GM18499 (cell line): ENCODE measurements at regions not wholly inside any gene's neighbourhood (a gene's known extent, or its start where the extent isn't known, plus 50 kb on each side); places are given as distances from the start of the nearest gene placed in this dataset.

Experiments
- ATAC-seq: cut with Tn5 transposase; IDR thresholded peaks from one replicate; pipeline ENCODE4 v1.9.1; 2021; ENCODE audit warnings: moderate number of reproducible peaks; ENCODE audit not compliant: insufficient read depth, unreplicated experiment

DNA sequence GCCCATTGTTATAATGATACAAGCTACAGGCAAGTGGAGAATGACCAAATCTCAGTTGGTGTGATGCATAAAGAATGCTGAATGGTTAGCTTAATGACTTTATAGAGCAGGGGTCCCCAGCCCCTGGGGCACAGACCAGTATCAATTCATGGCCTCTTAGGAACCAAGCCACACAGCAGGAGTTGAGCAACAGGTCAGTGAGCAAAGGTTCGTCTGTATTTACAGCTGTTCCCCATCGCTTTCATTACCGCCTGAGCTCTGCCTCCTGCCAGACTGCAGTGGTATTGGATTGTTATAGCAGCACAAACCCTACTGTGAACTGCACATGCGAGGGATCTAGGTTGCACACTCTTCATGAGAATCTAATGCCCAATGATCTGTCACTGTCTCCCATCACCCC, 114.0 kb upstream of the ZFHX3 start:
- ATAC-seq = no peak

DNA sequence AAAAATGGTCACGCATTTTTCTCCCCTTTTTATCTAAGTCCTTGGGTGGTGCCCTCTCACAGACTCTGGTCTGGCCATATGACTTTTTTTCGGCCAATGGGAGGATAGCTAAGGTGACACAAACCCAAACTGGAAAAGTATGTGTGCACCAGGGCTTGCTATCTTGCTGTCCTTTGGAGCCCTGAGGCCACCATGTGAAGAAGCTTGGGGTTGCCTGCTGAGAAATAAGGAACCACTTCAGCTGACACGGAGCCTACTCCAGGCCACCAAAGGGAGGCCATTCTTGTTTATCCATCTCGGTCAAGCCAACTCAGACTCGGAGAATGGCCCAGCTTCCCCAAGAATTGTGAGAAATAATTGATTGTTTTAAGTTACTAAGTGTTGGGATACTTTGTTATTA, 111.4 kb upstream of the ZFHX3 start:
- no peak for ATAC-seq

DNA sequence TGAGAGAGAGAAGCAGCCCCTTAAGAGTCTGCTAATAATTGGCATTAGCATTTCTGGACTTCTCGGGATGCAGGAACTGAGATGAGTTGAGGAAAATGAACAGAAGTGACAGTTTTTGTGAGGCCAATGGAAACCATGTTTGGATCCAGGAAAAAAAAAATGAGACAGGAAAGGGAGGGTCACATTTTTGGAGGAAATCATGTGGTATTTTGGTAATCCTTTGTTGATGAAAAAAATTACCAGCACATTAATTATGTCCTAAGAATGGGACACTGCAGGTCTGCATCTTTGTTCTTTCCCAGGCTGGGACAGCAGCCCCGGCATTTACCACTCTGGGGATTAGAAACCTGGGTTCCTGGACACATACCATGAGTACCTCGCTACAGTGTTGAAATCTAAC, 109.9 kb upstream of the ZFHX3 start:
- no peak for ATAC-seq

DNA sequence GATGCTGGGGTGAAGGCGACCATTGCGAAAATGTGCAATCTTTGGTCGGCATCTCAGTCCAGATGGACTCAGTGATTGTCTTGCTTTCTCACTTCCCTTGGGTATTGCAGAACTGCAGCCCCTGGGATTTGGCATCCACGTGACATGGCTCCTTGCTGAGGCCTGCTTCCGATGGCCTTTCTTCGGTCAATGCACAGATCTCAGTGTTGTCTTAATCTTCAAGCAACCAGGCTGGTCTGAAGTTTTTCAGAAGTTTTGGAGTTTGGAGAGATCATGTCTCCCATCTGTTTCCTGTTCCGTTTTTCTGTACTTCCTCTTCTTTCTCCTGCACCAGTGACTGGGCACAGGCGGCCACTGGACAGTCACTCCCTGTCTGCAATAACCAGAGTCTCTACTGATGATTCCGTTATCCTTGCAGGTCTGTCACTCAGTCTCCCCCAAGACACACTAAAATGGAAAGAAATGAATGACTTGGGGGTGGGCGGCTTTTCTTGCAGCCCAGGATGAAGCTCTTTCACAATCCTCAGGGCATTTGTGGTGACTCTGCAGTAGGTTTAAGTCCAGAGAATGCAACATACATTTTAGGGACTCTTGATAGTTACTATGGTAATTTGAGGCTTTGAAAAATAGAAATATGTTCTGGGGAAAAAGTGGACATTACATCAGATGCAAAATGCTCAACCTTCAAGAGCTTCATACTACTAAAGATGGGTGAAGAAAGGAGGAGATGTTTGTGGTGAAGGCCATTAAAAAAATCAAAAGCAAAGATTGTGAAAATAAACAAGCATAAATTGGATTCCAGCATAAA, 106.3 kb upstream of the ZFHX3 start:
- no peak for ATAC-seq

DNA sequence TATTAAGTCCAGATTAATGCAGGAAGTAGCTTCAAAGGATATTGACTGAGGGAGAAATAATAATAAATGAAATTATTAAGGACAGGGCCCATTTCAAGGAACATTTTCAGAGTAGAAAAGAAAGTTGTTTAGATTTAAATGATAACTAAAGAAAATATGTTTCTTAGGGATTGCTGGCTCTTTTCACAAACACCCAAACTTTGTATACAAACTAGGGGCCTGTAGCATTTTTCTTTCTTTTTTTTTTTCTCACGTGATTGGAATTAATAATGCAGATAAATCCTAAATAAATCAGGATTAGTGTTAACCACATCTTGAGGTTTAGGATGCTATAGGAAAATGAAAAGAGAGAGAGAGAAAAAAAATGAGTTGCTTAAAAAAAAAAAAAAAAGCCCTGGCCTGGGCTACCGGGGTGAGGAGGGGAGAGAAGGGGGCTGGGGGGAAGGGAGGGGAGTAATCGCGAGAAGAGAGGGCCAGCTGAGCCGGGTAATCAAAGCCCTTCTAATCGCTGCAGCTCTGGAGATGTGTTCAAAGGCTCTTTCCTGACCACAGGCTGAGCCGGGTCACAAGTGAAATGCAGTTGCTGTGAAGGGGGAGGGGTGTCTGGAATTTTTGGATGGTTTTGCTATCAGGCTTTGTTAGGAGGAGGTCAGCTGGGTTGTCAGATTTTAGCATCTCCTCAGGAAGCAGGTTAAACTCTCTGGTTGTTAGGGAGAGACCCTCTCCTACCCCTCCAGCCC, 104.6 kb upstream of the ZFHX3 start:
- ATAC-seq = no peak

DNA sequence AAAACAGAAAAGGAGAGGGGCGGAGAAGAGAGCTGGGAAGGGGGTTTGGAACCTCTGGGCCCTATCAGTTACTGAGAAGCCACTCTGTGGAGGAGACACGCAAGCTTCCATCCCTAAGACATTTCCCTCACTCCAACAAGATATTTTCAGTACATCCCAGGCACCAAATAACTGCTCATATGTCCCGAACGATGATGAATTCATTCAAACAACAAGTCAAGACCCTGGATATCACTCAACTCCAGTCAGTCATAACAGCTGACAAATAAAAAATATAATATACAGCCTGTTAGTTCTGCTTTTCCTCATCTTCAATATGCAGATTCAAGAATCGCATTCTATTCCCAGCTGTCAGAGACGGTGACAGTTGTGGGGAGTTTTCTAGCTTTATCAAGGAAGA, 104.0 kb upstream of the ZFHX3 start:
- no peak for ATAC-seq

DNA sequence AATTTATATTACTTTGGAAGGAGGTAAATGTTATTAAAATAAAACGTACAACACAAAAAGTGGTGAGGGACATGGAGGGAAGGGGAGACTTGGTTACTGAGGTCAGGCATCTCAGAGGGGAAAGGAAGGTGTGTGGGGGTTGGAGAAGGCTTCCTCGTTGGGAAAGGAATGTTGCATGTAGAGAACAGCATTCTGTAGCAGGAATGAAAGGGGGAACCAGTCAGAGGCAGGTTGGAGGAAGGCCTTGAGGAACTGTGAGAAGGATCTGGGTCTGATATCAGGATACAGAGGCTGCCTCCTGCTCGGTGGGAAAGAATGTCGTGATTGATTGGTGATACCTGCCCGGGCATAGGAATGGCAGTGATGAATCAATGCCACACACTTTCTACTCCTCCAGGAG, 103.3 kb upstream of the ZFHX3 start:
- no peak for ATAC-seq

DNA sequence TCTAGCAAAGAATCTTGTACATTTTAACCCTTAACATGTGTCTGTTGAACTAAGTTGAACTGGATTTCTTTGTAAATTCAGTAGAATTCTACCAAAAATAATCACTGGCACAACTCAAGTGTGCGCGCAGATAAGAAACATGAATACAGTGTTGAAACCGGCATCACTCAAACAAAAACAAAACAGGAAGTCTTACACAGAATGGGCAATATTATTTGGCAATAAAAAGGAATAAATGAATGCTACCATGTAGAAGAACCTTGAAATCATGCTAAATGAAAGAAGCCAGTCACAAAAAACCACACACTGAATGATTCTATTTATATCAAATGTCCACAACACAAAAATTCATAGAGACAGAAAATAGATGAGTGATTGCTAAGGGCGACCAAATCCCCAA, 102.9 kb upstream of the ZFHX3 start:
- no peak for ATAC-seq

DNA sequence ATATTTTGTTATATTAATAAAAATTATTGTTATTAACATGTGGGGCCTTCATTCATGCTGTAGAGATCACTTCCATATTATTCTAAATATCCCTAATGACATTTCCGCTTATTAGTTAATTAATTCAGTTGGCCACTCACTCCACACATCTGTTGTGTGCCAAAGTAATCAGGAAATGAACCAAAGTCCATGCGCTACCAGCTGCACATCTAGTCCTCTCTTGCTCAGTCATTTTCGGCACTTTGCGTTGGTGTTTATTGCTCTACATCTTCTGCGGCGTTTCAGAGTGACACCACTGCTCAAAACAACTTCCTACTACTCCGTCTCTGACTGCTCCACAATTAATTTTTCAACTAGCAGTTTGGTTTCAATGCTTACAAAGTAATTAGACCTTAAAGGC, 101.4 kb upstream of the ZFHX3 start:
- no peak for ATAC-seq

DNA sequence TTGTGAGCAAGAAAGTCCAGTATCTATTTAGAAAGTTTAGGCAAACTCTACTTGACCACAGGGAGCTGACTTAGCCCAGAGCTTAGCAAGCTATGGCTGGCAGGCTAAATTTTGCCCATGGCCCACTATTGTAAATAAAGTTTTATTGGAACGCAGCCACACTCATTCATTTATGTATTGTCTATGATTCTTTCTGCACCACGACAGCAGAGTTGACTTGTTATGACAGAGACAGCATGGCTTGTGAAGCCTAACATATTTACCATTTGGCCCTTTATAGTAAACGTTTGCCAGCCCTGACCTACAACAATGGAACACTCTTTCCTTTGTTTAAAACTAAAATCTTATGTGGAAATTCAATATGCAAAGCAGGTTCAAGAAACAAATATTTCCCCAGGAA, 100.0 kb upstream of the ZFHX3 start:
- no peak for ATAC-seq

DNA sequence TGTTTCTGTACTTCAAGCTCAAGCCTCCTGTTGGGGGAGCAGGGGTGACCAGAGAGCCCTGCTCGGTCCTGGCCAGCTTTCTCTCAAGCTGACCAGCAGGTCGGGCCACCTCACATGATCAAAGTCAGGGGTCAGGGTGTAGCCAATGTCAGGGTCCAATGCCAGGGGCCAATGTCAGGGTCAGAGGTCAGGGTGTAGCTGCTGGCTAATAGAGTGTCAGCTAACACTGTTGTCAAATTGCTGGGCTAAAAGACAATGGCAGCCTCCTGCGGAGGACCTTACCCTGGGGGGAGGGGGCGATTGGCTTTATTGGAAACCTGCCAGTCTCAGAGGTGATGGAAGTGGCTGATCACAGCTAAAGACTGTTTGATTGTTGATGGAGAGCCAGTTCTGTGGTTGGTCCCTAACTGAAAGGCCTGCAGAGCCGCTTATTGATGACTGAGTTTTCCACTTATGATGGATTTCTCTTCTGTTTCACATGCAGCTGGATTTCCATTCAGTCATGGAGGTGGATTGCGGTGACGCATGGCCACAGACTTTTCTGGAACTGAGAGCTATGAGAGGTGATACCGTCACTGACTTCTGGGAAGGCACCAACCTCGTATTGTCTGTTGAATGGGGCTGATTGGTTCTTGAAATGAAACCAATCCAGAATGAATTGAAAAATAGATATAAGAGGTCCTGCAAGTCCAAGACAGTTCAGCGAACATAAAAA, 97.4 kb upstream of the ZFHX3 start:
- no peak for ATAC-seq

DNA sequence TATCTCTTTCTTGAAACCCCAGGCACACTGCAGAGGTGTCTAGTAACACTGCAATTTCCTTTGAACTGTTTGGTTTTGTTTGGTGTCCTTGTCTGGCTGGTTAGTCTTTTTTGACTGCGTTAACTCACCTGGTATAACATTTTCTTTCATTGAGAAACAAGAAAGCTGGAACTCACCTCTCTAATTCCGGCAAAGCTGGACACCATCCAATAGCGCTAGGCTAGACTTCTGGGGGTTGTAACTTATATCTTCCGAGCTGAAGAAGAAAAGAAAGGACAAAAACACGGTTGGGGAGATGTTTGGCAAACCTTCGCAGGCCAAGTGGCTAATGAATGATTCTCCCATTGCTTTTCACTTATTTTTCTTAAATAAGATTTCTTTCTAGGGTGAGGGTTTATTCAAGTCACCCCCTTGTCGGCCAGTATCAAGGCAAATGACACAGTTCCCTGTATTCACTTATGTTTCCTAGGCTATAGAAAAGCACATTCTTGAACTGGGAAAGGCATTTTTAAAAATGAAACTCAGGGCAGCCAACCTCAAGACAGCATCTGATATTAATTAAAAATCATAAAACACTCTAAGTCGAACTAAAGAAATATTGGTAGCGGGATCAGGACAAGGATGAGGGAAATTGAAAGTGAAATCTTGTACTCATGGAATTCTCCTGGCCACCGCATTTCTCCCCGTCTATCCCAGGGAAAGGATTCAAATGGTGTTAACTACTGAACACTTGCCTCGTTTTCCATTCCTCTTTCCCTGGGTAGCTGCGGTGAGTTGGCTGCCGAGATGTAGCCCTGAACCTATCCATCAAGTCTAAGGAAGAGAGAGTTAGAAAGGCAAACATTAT, 95.9 kb upstream of the ZFHX3 start:
- ATAC-seq = no peak

DNA sequence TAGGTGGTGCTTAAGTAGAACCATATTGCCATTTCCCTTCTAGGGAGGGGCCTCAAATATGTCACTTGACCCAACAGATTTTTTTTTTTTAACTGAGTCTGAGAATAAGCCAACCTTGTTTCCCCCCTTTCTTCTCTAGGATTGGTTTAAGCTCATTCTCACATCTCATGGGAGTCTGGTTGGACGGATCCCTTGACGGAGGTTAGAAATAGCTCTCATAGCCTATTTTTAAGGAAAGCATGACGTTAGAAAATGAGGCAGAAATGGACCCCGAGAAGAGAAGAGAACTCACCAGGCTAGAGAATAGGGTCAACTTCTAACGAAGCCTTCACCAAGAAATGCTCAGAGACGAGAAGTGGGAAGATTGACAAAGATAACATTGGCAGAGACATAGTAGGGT, 95.1 kb upstream of the ZFHX3 start:
- ATAC-seq = no peak

DNA sequence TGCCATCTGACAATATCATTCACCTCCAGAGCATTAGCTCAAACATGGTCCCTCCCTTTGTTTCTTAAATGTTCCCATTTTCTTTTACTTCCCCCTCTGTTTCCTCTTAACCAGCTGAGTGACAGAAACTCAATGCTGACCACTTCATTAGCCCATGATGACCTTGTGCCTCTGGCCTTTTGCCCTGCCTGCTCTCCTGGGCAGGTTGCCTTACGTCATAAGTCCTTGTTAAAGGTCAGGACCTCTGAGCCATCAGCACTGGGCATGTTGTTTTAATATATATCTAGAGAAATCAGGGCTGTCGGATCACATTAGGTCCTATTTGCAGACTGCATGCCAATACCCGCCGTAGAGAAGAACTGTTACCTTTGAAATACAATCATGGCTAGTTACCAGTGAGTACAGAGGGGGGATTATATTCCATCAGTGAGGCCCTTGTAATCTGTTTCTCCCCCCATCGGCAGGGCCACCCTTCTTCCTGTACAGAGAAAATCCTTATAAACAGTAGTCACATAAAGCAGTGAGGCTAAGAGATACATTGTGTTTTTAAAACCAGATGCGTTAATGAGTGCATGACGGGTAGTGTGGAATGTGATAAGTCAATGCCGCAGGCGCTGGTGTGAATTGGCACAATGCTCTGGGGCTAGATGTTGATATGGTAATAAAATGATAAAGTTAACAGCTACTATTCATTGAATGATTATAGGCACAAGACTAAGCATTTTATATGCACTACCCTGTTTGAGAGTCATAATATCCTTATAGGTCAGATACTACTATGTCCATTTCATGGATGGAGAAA, 94.3 kb upstream of the ZFHX3 start:
- ATAC-seq = no peak

DNA sequence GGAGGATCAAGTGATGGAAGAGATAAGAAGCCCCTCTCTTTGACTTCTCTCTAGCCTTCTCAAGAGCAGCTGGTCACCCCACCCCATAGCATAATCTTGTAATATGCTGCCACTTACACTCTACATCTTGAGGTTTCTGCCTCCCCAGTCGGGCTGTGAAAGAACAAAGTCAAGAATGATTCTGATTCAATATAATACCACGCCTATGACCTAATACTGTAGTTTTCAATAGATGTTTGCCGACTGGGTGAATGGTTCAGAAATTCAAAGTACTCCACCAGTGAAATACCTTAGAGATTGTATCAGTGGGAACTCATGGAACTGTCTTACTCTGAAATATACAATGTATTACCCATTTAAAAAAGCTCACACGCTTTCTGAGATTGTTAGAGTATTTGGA, 93.0 kb upstream of the ZFHX3 start:
- ATAC-seq = no peak

DNA sequence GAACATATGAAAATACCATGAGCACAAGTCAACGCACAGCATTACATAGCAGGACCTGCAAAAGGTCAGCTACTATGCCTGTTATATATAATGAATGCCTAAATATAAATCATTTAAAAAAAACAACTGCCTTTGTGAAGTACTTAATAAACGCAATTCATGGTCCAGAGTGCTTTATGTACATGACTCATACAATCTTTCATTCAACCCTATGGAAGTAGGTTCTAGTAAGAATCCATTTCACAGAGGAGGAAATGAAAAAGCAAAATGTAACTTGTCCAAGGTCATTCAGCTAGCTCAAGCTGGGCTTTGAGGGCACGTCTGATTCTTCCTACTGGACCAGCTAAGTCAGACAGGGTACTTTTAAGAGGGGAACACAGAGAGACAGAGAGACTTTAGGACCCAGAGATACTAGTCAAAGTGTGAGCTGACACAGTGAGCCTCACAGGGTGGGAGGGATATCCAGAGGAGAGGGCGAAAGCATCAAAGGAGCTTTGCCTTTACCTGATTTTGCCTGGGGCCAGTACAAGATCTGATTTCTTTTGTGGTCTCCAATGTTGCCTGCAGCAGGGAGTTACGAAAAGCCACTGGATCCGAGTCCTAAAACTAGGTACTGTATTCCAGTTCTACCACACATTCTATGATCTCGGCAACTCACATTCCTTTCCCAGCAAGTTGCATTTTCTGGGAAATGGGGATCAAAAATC, 83.4 kb upstream of the ZFHX3 start:
- ATAC-seq = no peak

DNA sequence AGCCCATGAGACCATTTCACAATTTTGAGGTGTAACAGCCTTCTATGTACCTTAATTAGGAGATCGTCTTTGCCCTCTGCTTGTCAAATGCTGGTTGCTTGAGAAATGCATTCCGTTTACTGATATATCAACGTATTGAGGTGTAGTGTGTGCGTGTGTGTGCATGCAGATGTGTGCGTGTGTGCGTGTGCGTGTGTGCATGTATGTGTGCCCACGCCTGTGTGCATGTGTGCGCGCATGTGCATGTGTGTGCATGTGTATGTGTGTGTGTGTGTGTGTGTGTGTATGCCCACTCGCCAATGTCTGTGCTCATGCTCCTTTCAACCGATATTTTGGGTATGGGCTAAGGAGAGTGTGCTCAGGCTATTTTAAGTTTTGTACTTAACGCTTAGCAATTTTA, 81.5 kb upstream of the ZFHX3 start:
- ATAC-seq = no peak

DNA sequence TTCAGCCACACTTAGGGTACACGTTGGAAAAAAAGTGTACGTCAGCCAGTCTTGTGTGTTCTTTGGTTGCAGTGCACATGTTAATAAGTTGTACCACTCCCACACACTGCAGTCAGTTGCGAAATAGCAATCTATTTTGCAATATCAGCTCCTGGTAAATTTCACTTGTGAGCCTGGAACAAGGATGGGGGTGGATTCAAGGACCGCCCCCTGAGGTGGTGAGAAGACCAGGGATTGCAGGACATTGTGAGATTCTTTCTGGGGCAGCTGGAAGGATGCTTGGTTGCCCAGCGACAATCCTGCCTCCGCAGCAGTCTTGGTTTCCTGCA, 78.6 kb upstream of the ZFHX3 start:
- no peak for ATAC-seq

DNA sequence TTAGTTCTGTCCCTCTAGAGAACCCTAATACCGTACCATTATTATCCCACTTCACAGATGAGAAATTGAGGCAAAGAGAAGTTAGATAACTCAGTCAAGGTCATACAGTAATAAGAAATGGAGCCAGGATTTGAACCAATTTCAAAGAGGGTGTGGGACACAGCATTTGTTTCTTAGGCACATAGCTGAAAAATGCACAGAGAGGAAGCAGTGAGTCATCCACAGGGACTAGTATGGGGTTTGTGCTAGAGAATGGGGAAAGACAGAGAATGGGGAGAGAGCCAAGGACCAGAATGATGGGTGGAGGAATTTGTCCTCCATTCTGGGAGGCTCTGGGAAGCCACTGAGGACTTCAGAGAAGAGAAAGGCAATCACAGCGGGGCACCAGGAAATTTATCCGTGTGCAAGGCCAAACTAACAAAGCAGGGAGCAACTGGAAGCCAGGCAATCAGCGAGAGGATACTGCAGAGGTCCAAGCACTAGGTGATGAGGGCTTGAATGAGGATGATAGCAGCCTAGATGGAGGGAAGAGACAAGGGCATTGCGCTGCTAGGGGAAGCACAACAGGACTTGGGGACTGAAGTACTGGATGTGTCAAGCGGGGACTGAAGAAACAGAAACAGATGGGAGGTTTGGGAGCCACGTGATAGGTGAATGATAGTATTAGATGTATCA, 78.1 kb upstream of the ZFHX3 start:
- no peak for ATAC-seq
